HG03439 (cell line): ENCODE measurements at regions not wholly inside any gene's neighbourhood (a gene's known extent, or its start where the extent isn't known, plus 50 kb on each side); places are given as distances from the start of the nearest gene placed in this dataset.
"Not testable (repeated sequence)": the region's sequence is repeated elsewhere in the genome, so short reads cannot be mapped to it uniquely, and the experiment has no call there.

Experiments used
- ATAC-seq: cut with Tn5 transposase; IDR thresholded peaks from one replicate; pipeline ENCODE4 v1.9.1; 2021; ENCODE audit warnings: mild to moderate bottlenecking, moderate library complexity; ENCODE audit not compliant: unreplicated experiment

DNA sequence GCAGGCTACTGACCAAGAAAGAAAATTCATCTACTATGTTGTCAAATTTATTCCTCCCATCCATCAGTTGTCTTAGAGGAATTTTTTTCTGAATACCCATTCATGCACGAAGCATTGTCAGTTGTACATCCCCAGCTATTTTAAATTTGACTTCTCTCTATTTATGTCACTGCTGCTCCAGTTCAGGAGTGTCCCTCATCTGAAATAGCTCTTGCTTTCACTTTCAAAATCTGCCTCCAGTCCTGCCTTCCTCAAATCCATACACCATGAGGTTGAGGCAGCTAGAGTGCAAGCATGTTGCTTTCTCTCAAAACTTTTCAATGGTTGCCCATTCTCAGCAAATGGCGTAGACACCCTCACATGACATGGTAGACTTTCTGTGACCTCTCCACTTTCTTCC, 335.4 kb upstream of the CDH2 start:
- ATAC-seq, result no peak

DNA sequence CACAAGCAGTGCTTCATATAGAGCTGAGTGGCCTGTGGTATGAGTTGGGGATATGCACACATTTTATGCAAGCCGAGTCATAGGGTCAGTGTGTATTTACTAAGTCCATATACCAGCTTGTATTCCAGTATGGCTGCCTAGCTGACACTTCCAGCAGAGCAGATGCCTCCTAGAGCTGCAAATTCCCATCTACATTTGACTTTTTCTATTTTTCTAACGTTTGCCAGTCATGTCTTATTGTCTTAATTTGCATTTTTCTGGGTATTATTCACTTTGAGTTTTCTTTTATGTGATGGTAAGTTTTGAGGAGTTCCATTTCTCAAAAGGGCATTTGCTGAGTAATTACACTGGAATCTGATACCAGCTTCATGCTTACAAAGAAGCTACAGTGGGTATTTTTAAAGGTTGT, 334.5 kb upstream of the CDH2 start:
- no peak for ATAC-seq

DNA sequence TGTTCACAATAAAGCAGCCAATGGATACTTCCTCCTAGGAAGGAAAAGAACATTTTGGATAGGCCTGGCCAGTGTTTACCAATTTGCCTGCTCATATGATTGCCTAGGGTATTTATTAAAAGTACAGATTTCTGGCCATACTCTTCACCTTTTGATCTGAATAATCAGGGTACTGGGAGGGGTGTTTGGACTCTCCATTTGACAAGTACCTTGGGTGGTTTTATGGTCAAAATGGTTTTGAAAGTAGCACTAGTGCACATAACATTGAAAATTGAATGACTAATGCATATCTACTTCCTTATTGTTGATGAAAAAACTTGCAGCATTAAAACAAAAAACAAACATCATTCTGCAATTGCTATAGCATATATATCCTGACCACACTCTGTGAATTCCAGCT, 333.3 kb upstream of the CDH2 start:
- no peak for ATAC-seq

DNA sequence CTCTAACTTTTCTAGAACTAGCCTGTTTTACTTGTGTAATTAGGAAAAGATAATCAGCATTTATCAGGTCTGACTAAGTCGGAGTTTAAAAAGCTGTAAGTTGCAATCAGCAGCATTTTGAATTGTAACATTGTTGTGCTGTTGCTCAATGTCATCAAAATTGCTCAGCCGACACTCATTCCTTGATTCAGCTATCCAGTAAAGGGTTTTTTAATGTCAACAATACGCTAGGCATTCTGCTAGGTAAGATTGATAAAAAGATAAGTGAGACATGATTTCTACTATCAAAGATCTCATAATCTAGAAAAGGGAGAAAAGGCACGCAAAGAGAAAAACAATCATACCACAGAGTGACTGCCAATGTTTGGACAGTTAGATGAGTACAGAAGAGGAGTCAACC, 327.1 kb upstream of the CDH2 start:
- ATAC-seq, result no peak

DNA sequence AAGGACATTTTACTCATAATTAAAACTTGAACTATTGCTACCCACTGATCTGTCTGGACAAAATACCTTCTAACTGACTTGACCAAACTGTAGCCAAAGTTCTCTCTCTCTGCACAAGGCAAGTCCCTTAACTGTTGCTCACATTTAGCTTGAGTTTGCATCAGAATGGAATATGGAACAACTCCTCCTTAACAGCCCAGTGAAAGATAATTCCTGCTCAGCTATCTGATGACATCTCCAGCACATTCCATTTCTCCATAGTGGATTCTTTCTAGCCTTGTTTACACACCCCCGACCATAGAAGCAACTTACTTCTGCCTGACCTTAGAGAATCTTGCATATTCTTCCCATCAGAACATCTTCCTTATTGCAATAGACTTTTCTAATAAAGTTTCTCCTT, 317.2 kb upstream of the CDH2 start:
- ATAC-seq, result no peak

DNA sequence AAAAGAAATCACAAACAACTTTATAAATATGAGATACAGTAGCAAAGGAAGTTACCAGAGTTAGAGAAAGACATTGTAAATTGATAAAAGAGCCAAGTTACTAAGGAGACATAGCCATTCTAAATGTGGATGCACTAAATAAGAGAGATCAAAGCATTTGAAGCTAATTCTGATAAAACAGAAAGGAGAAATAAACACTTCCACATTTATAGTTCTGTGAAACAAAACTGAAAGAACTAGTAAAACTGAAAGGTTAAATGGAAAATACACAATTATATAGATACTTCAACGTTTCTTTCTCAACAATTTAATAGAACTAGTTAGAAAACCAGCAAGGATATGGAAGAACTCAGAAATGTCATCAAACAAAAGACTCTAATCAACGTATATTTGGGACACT, 309.0 kb upstream of the CDH2 start:
- no peak for ATAC-seq

DNA sequence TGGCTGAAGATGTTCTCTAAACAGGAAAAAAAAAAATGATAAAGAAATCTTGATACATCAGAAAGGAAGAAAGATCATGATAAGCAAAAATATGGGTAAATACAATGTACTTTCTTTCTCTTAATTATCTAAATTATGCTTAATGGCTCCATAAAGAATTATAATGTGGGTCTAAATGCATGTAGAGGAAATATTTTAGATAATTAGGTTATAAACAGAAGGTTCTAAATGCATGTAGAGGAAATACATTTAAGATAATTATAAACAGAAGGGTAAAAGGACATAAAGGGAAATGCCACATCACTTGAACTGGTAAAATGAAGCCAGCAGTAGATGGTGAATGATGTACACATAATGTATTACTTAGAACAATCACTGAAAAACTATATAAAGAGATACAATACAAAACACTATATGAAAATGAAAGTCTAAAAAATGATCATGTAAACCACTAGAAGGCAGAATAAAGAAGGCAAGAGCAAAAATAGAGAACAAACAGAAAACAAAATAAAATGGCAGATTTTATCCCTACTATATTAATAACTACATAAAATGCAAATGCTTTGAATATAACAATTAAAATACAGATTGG, 308.4 kb upstream of the CDH2 start:
- no peak for ATAC-seq

DNA sequence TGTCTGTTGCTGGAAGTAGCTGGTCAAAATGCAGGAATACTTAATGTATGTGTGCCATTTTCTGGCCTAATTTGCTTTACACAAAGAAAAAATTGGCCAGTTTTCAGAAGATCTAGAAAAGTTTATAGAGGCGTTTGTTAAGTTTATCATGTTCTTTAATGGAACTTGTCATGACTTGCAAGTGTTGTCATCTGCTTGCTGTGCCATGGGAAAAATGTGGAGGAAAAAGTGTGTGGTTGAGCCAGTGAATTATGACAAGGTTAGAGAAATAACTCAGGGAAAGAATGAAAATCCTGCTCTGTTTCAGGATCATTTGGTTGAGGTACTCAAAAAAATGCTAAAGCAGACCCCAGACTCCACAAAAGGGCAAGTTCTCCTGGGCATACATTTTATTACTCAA, 301.6 kb upstream of the CDH2 start:
- ATAC-seq, result no peak

DNA sequence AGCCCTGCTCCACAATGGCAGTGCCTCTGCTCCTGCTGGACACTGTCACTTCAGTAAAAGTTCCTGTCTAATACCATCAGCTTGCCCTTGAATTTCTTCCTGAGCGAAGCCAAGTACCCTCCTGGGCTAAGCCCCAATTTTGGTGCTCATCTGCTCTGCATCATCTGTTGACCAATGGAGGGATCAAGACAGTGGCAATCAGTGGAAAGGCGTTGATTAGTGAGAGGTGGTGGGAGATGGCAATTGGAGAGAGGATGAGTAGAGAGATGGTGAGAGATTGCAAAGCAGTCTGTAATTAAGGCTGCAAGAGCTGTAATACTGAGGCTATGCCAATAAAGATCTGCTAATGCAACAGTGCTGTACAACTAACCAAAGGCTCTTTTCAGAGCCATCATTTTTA, 299.4 kb upstream of the CDH2 start:
- ATAC-seq, result no peak

DNA sequence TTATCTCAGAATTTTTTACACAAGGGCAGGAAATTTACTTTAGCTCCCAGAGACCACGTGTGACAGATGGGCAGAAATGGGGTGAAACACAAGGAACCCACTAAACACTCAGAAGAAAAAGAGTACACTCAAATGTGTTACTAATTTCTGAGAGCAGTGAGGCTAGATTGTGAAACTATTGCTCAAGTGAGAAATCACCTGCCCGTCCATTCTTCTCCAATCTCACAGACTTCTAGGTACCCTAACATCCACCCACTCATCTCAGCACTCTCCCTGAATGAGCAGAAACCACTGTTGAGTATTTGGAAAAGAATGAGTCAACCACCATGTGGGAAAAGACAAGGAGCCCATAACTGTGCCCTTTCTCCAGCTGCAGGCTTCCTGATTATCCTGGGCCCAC, 293.0 kb upstream of the CDH2 start:
- no peak for ATAC-seq

DNA sequence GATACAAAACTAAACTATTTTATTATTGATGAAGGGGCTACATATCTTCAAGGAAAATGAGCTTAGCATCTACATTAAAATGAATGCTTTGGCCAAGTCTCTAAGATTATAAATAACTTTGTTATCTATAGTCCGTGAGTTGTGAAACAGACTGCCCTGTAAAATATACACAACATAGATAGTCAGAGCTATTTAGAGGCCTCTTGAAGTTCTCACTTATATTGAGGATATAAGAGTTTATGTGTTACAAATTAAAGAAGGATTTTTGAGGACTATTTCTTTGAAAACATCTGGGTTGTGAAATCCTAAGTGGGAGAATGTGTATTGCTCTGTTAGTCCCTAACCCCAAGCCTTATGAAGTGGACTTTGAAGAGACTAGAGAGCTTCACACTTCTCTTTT, 292.0 kb upstream of the CDH2 start:
- ATAC-seq, result no peak

DNA sequence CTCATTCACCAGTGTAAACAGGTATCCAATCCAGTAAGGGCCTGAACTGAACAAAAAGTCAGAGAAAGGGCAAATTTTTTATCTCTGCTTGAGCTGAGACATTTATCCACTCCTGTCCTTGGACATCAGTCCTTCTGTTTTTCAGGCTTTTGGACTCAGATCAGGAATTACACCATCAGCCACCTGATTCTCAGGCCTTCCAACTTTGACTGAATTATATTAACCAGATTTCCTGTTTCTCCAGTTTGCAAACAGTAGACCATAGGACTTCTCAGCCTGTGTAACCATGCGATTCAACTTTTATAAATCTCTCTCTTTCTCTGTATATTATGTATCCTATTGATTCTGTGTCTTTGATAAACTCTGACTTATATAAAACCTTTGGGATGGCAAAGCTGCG, 289.3 kb upstream of the CDH2 start:
- ATAC-seq, result no peak

DNA sequence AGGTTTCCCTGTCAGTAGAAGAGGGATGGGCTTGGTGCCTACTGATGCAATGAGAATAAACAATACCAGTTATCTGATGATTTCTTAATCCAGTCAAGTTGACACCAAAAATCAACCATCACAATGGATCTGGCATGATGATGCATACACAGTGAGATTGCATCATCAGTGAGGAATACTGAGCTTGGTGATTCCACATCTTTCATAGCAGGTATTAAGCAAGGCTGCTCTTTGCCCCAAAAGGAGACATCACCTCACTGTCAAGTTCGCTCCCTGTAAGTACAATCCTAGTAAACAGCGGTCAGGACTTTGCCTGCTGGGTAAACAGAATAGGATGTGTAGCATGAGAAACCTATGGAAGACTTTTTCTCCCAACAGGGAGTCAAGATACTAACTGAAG, 282.7 kb upstream of the CDH2 start:
- ATAC-seq, result no peak

DNA sequence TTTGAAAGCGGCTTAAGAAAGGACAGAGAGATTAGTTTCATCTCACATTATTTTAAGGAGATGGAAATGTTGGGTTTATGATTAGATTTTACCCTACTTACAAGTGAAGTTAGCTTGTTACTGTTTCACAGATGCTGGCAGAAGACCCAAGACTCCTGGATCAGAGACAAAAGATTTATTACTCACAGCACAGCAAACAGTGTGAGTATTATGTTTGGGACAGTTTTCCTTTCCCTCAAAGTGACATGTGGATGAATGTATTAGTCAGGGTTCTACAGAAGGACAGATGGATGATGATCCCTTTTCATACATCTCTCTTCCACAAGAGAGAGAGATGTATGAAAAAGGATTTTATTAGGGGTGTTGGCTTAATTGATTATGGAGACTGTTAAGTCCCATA, 281.8 kb upstream of the CDH2 start:
- no peak for ATAC-seq

DNA sequence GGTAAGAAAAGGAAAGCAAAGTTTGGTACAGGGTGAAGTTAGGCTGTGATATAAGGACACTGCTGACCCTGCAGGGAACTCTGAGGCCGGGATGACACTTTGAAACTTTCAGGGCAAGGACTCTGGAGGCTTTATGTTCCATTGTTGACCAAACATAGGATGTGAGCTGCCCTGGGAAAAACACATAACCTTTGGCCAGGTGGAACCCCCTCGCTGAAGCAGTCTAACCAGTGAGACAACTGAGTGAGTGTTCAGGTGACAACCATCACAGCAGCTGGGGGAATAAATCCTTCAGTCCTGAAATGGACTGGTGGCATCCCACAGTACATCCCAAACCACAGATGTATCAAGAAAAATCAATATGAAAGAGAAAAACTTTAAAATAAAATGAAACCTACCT, 280.9 kb upstream of the CDH2 start:
- ATAC-seq, result no peak

DNA sequence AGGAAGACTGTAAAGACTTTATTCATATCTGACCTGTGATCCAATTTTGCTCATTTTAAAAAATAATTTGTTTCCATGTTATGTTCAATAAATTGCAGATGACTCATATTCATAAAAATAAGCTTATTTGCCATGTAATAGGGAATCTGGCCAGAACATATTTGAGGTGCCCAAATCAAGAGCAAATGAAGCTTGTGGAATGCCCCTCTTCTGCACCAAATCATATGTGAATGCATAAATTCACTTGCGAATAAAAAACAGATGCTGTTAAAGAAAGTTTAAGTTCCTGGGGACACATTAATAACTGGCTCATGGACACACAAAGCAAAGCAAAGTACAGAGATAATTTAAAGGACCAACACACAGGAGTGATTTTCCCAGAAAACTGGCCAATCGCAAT, 279.0 kb upstream of the CDH2 start:
- no peak for ATAC-seq

DNA sequence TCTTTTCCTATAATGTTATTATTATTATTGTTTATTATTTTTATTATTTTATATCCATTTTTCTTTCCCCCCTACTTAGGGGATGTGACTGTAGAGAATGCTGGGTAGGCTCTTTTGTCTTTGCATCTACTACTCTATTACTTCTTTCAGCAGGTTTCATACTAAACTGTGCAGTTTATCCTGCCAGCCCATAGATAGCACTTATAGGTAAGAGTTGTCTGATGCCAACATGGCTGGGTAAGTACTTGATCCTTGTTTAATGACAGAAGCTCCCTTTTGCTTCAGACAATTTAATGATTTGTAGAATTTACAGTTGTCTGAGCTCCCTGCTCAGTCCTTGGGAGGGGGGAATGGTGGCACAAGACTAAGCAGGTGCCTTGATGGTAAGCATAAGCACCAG, 262.9 kb upstream of the CDH2 start:
- no peak for ATAC-seq

DNA sequence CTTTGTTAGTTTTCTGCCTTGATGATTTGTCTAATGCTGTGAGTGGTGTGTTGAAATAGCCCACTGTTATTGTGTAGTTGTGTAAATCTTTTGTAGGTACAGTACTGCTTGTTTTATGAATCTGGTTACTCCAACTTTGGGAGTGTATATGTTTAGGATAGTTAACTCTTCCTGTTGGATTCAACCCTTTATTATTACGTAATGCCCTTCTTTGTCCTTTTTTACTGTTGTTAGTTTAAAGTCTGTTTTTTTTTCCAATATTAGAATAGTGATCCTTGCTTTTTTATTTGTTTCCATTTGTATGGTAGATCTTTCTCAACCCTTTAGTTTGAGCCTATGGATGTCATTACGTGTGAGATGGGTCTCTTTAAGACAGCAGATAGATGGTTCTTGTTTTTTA, 261.5 kb upstream of the CDH2 start:
- no peak for ATAC-seq

DNA sequence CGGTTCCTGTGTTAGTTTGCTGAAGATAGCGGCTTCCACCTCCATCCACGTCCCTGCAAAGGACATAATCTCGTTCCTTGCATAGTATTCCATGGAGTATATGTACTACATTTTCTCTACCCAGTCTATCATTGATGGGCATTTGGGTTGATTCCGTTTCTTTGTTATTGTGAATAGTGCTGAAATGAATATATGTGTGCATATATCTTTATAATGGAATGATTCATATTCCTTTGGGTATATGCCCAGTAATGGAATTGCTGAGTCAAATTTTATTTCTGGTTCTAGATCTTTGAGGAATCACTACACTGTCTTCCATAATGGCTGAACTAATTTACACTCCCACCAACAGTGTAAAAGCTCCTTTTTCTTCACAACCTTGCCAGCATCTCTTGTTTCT, 255.4 kb upstream of the CDH2 start:
- no peak for ATAC-seq

DNA sequence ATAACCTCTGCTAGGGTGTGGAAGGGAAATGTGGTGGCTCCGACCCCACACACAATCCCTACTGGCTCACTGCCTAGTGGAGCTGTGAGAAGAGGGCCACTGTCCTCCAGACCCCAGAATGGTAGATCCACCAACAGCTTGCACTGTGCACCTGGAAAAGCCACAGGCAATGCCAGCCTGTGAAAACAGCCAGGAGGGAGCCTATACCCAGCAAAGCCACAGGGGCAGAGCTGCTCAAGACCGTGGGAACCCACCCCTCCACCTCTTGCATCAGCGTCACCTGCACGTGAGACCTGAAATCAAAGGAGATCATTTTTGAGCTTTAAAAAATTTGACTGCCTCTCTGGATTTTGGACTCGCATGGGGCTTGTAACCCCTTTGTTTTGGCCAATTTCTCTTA, 249.0 kb upstream of the CDH2 start:
- no peak for ATAC-seq

DNA sequence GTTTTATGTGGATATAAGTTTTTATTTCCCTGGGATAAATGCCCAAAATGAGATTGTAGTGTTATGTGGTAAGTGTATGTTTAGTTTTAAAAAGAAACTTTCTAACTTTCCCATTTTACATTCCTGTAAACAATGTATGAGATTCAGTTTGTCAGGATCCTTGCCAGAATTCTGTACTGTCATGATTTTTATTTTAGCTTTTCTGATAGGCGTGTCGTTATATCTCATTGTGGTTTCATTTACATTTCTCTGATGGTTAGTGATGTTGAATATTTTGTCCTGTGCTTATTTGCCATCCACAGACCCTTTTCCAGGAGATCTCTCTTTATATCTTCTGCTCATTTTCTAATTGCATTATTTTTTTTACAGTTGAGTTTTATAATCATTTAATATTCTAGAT, 245.6 kb upstream of the CDH2 start:
- no peak for ATAC-seq

DNA sequence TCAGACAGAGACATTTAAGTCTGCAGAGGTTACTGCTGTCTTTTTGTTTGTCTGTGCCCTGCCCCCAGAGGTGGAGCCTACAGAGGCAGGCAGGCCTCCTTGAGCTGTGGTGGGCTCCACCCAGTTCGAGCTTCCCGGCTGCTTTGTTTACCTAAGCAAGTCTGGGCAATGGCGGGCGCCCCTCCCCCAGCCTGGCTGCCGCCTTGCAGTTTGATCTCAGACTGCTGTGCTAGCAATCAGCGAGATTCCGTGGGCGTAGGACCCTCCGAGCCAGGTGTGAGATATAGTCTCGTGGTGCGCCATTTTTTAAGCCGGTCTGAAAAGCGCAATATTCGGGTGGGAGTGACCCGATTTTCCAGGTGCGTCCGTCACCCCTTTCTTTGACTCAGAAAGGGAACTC, 245.0 kb upstream of the CDH2 start:
- ATAC-seq, result not testable (repeated sequence)

DNA sequence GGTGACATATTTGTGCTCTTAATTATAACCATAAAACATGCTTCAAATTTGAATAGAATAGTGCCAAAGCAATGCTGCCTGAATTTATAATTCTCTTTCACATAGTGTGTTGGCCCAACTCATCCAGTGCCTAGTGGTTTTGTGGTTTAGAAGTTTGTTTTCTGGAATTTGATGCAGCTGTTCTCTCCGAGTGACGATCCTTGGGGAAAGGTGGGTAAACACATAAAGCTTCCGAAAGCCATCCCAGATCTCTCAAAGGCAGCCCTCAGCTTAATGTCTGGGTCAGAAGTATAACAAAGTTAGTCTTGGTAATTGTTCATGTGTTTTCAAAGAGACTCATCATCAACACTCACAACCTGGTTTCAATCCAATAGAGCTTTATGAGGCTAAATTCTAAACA, 235.6 kb upstream of the CDH2 start:
- ATAC-seq, result no peak

DNA sequence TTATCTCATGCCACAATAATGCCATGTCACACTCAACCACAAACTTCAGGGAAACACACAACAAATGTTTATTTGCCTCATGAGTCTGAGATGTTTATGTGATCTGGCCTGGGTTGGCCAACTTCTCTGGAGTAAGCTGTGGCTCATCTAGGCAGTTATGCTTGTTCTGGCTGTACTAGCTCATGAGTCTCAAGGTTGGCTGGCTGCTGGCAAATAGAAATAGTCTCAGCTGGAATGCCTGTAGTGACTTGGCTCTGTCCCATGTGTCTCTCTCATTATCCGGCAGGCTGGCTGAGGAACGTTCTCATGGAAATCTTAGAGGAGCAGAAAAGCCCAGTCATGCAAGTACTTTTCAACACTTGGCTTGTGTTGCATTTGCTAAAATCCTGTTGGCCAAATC, 234.9 kb upstream of the CDH2 start:
- ATAC-seq, result no peak
